ENCODE measurements at regions not wholly inside any gene's neighbourhood (a gene's known extent, or its start where the extent isn't known, plus 50 kb on each side); places are given as distances from the start of the nearest gene placed in this dataset.
A peak's percentile ranks its signal among the peaks of the same experiment; 100 is the strongest.

GRCh38 chr4:31366041-31366440, 645.9 kb downstream of the PCDH7 start (continued):
- TF ChIP-seq SIN3A (IDR thresholded peaks at IDR 0.05; ENCODE audit: low read depth) (no peak), EZH2phosphoT487 (IDR thresholded peaks at IDR 0.05; ENCODE audit: borderline replicate concordance) (no peak), EGR1 (IDR thresholded peaks at IDR 0.05; ENCODE audit: low read depth) (no peak)
- TF ChIP-seq, protein P1, sequence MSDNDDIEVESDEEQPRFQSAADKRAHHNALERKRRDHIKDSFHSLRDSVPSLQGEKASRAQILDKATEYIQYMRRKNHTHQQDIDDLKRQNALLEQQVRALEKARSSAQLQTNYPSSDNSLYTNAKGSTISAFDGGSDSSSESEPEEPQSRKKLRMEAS (IDR thresholded peaks at IDR 0.05) = no peak

- no peaks in the 10 kb centered on the region for H3K9me2 ChIP-seq (ENCODE audit: insufficient read depth)
- no peak overlapping the region for H3K27ac ChIP-seq (ENCODE audit: low read depth, low read length)
- CTCF ChIA-PET = no interaction called here
- no peaks in the 10 kb centered on the region for H3K36me3 ChIP-seq (ENCODE audit: control insufficient read depth in 1 of 2, insufficient read depth in 2 of 2, low read length in 2 of 2)
- no TSS peak for BruUV-seq (replicated peaks)
- no peaks in the 10 kb centered on the region for H3K27me3 ChIP-seq (ENCODE audit: insufficient read depth, low read length)
- H3K4me2 ChIP-seq (ENCODE audit: low read length) = no peak overlapping the region
- intact Hi-C loops (cut with micrococcal nuclease) = loop anchor here (2.0 kb wide), 1 partner anchor 304 kb away; no protein-coding TSS in a partner anchor
- TF ChIP-seq CBX3 (IDR thresholded peaks at IDR 0.05; ENCODE audit: low read depth) (peak; percentile 82; the same call in 1 of the 2 replicates), RAD21 (IDR thresholded peaks at IDR 0.05; ENCODE audit: low read depth) (peak; percentile 79), SRF (IDR thresholded peaks at IDR 0.05; ENCODE audit: low read depth) (no peak), FOSL1 (IDR thresholded peaks at IDR 0.05; ENCODE audit: low read depth) (no peak), CTCF (IDR thresholded peaks at IDR 0.05 in 2 of 3, conservative IDR thresholded peaks at IDR 0.05 in 1 of 3; ENCODE audit: borderline replicate concordance in 1 of 3, insufficient read depth in 1 of 3, low read depth in 2 of 3, low read length in 2 of 3) (peak; percentile 67 to 83 (median 79); a peak in 5 of 6 replicates)
- RAD21 ChIA-PET (ENCODE audit: low non-redundant PET in 1 of 2, low total read pairs in 2 of 2, uncharacterized antibody in 2 of 2, unreplicated experiment in 2 of 2) = no interaction called here
- no peaks in the 10 kb centered on the region; a peak in 1 of 4 replicates for H3K9me3 ChIP-seq (ENCODE audit: control insufficient read depth in 1 of 2, insufficient read depth in 1 of 2, low read depth in 1 of 2, low read length in 2 of 2)
- no peaks in the 10 kb centered on the region for H4K20me1 ChIP-seq (ENCODE audit: insufficient read depth)
- peak overlapping the region; percentile 99 for H2AFZ ChIP-seq (ENCODE audit: low read depth, low read length, poor library complexity, severe bottlenecking)
- H3K4me1 ChIP-seq (ENCODE audit: control insufficient read depth in 1 of 2, insufficient read depth in 2 of 2, low read length in 2 of 2) = peaks cover 0 to 8% of the 10 kb centered on the region in 2 experiments; a peak in 1 of 4 replicates
- no peak overlapping the region for H3K4me3 ChIP-seq (replicated peaks in 1 of 2; ENCODE audit: low read depth in 1 of 2, low read length in 2 of 2)
- ATAC-seq (peak; percentile 84), DNase-seq (ENCODE audit: low read depth, low spot score) (peak; percentile 66)
- H3K9ac ChIP-seq (ENCODE audit: low read length) = no peak overlapping the region
- POLR2A ChIA-PET = no interaction called here
- no peaks in the 10 kb centered on the region for H3K79me2 ChIP-seq (ENCODE audit: insufficient read depth, low read length)
Measured at GRCh38 chr4:31370866-31371465, 650.8 kb downstream of the PCDH7 start.

Data from HCT116 (cell line).